Caco-2 (cell line): ENCODE measurements at regions not wholly inside any gene's neighbourhood (a gene's known extent, or its start where the extent isn't known, plus 50 kb on each side); places are given as distances from the start of the nearest gene placed in this dataset.

ENCODE experiments used
- BruUV-seq: library from RNA; stranded (reverse); fragments of 400-500 nt; replicated peaks from 2 replicates; lab custom pipeline; 2021; lab: Mats Ljungman, UMichigan
- CTCF ChIA-PET: fragments of 300-600 bp; sonication (Branson Sonifier 250); formaldehyde crosslinking; loops from one replicate; lab custom pipeline; 2022; ENCODE audit warnings: antibody characterized with exemption; lab: Charles Lee
- POLR2A ChIA-PET: fragments of 300-600 bp; sonication (Branson Sonifier 250); formaldehyde crosslinking; loops from one replicate; lab custom pipeline; 2022; ENCODE audit warnings: antibody characterized with exemption; lab: Charles Lee
- DNase-seq, 2 experiments: peaks; one replicate each; pipeline versions ENCODE4 v3.0.0 to v3.0.0-alpha.2; 2020 to 2022
- H3K27me3 ChIP-seq: replicated peaks from 2 replicates; pipeline ENCODE4 v1.6.0; 2011; ENCODE audit warnings: low read length; ENCODE audit not compliant: control insufficient read depth, insufficient read depth
- H3K36me3 ChIP-seq: 2 replicates; pipeline ENCODE4 v1.5.1; 2011; ENCODE audit warnings: low read length; ENCODE audit not compliant: control insufficient read depth, insufficient read depth
- H3K4me1 ChIP-seq: fragments of 250-450 bp; sonication (Bioruptor Pico); 2 replicates; pipeline ENCODE4 v1.5.1; 2020; ENCODE audit warnings: mild to moderate bottlenecking
- H3K4me3 ChIP-seq: 2 replicates; pipeline ENCODE4 v1.5.1; 2011; ENCODE audit warnings: low read depth, mild to moderate bottlenecking, control low read depth, low read length
- H3K9me3 ChIP-seq: fragments of 250-450 bp; sonication (Bioruptor Pico); 2 replicates; pipeline ENCODE4 v1.5.1; 2020; ENCODE audit warnings: mild to moderate bottlenecking, moderate library complexity
- H3K27ac Mint-ChIP-seq: one replicate; pipeline ENCODE4 v1.8.0; 2022; ENCODE audit warnings: mixed read lengths; ENCODE audit not compliant: unreplicated experiment
- H3K27me3 Mint-ChIP-seq: one replicate; pipeline ENCODE4 v1.8.0; 2022; ENCODE audit warnings: mixed read lengths; ENCODE audit not compliant: insufficient read depth, unreplicated experiment
- H3K36me3 Mint-ChIP-seq: one replicate; pipeline ENCODE4 v1.8.0; 2022; ENCODE audit warnings: mild to moderate bottlenecking, mixed read lengths; ENCODE audit not compliant: insufficient read depth, unreplicated experiment
- H3K4me1 Mint-ChIP-seq: one replicate; pipeline ENCODE4 v1.8.0; 2022; ENCODE audit warnings: low read depth, mixed read lengths; ENCODE audit not compliant: unreplicated experiment
- H3K4me3 Mint-ChIP-seq: one replicate; pipeline ENCODE4 v1.8.0; 2022; ENCODE audit warnings: mild to moderate bottlenecking, moderate library complexity, mixed read lengths; ENCODE audit not compliant: unreplicated experiment
- H3K9me3 Mint-ChIP-seq: one replicate; pipeline ENCODE4 v1.8.0; 2022; ENCODE audit warnings: mixed read lengths; ENCODE audit not compliant: unreplicated experiment
- intact Hi-C: fragments of 100-400 bp; cut with micrococcal nuclease; formaldehyde crosslinking; loops from one replicate; pipeline ENCODE4 v1.10.0; 2022; ENCODE audit not compliant: unreplicated experiment
- TF ChIP-seq, protein P1 (sequence below), 2 experiments: fragments of 200-600 bp in 1 of 2; IDR thresholded peaks; 1 replicate in 1 of 2; 2 replicates in 1 of 2; pipeline versions ENCODE4 v1.5.1 to v1.8.0; 2011 to 2022; ENCODE audit warnings: antibody characterized with exemption in 1 of 2, control low read depth in 1 of 2, inconsistent platforms in 1 of 2, low read depth in 1 of 2, low read length in 1 of 2, mild to moderate bottlenecking in 1 of 2, moderate library complexity in 1 of 2; ENCODE audit not compliant: insufficient read depth in 1 of 2, severe bottlenecking in 1 of 2, unreplicated experiment in 1 of 2

DNA sequence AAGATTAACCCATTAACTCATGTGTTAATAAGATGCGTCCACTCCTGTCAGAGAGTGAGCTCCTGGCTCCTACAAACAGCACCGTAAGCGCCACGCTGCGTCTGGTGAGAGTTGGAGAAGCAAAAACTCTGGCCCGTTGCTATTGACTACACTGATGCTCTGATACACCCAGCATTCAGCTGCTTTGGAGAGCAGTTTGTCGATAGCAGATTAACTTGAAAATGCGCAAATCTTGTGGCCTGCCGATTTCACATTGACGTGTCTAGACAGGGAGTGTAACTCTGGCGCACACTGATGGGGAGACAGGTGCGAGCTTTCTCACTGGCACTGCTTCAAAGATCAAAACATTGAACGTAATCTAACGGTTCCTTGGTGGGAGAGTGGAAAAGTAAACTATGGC, 151.7 kb upstream of the RPS6KA2 start:
- Histone ChIP-seq H3K36me3 (no peaks in the 10 kb centered on the region), H3K4me1 (no peaks in the 10 kb centered on the region), H3K27me3 (no peaks in the 10 kb centered on the region), H3K9me3 (no peaks in the 10 kb centered on the region), H3K4me3 (no peak overlapping the region)
- intact Hi-C loops = no loop called here
- peaks cover 7% of the 10 kb centered on the region for H3K4me1 Mint-ChIP-seq
- TF ChIP-seq, protein P1, sequence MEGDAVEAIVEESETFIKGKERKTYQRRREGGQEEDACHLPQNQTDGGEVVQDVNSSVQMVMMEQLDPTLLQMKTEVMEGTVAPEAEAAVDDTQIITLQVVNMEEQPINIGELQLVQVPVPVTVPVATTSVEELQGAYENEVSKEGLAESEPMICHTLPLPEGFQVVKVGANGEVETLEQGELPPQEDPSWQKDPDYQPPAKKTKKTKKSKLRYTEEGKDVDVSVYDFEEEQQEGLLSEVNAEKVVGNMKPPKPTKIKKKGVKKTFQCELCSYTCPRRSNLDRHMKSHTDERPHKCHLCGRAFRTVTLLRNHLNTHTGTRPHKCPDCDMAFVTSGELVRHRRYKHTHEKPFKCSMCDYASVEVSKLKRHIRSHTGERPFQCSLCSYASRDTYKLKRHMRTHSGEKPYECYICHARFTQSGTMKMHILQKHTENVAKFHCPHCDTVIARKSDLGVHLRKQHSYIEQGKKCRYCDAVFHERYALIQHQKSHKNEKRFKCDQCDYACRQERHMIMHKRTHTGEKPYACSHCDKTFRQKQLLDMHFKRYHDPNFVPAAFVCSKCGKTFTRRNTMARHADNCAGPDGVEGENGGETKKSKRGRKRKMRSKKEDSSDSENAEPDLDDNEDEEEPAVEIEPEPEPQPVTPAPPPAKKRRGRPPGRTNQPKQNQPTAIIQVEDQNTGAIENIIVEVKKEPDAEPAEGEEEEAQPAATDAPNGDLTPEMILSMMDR (IDR thresholded peaks at IDR 0.05; ENCODE audit: insufficient read depth in 1 of 2, low read depth in 1 of 2, low read length in 1 of 2, severe bottlenecking in 1 of 2, unreplicated experiment in 1 of 2) = no peak
- no peaks in the 10 kb centered on the region for H3K9me3 Mint-ChIP-seq
- H3K36me3 Mint-ChIP-seq = no peaks in the 10 kb centered on the region
- H3K4me3 Mint-ChIP-seq = no peak overlapping the region
- POLR2A ChIA-PET = no interaction called here
- BruUV-seq = no TSS peak
- DNase-seq = no peak
- CTCF ChIA-PET = no interaction called here
- peaks cover 20% of the 10 kb centered on the region for H3K27me3 Mint-ChIP-seq
- no peak overlapping the region for H3K27ac Mint-ChIP-seq

DNA sequence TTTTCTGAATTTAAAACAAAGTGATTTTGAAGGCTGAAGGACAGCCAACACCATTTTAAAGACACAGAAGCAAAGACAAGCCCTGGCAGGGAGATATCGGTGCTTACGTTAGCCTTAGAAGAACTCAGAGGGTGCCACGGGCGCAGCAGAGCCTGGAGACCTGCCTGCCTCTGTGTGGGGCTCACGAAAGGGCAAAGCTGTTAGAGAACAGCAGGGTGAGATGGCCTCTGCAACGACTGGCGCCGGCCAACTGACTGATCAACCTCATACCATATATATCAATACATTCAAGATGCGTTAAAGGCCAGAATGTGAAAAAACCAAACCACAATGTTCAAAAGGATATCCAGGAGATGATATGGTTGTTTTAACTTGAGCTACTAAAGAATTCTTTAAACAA, 151.0 kb upstream of the RPS6KA2 start:
- intact Hi-C loops = no loop called here
- Mint-ChIP-seq H3K27ac (no peak overlapping the region), H3K36me3 (no peaks in the 10 kb centered on the region), H3K9me3 (no peaks in the 10 kb centered on the region), H3K4me3 (no peak overlapping the region), H3K27me3 (peaks cover 27% of the 10 kb centered on the region), H3K4me1 (peaks cover 7% of the 10 kb centered on the region)
- no TSS peak for BruUV-seq
- CTCF ChIA-PET = no interaction called here
- H3K4me1 ChIP-seq = no peaks in the 10 kb centered on the region
- no peaks in the 10 kb centered on the region for H3K9me3 ChIP-seq
- no peak overlapping the region for H3K4me3 ChIP-seq
- H3K27me3 ChIP-seq = no peaks in the 10 kb centered on the region
- no peaks in the 10 kb centered on the region for H3K36me3 ChIP-seq
- TF ChIP-seq, protein P1 (IDR thresholded peaks at IDR 0.05; ENCODE audit: insufficient read depth in 1 of 2, low read depth in 1 of 2, low read length in 1 of 2, severe bottlenecking in 1 of 2, unreplicated experiment in 1 of 2) = no peak
- POLR2A ChIA-PET = no interaction called here
- no peak for DNase-seq

DNA sequence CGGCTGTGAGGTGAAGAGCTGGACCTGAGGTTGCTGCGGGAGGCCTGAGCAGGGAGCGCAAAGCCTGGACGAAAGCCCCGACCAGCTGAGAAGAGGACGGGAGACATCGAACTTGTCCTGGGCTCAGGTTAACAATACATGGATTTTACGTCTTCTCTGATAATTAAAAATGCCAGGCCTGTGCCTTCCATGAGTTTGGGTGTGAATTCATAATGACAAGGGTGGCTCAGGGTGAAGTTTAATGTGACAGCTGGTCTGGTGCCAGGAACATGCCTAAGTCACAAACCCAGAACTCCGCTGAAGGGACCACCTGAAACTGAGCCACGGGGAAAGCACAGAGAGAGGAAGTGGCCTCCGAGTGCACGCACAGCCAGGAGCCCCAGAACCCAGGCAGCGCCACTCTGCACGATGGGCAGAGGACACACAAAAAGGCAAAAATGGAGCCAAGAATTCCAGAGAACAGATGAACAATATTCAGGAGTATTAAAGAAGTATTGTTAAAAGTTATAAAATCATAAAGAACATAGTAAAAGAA, 150.1 kb upstream of the RPS6KA2 start:
- no peak overlapping the region for H3K27ac Mint-ChIP-seq
- H3K27me3 Mint-ChIP-seq = peaks cover 29% of the 10 kb centered on the region
- BruUV-seq = no TSS peak
- H3K4me3 ChIP-seq = no peak overlapping the region
- no peaks in the 10 kb centered on the region for H3K9me3 Mint-ChIP-seq
- intact Hi-C loops = no loop called here
- H3K4me1 ChIP-seq = no peaks in the 10 kb centered on the region
- no peaks in the 10 kb centered on the region for H3K27me3 ChIP-seq
- H3K4me3 Mint-ChIP-seq = no peak overlapping the region
- TF ChIP-seq, protein P1 (IDR thresholded peaks at IDR 0.05; ENCODE audit: insufficient read depth in 1 of 2, low read depth in 1 of 2, low read length in 1 of 2, severe bottlenecking in 1 of 2, unreplicated experiment in 1 of 2) = no peak
- ChIA-PET POLR2A (no interaction called here), CTCF (no interaction called here)
- no peak for DNase-seq
- H3K36me3 Mint-ChIP-seq = no peaks in the 10 kb centered on the region
- peaks cover 7% of the 10 kb centered on the region for H3K4me1 Mint-ChIP-seq
- no peaks in the 10 kb centered on the region for H3K36me3 ChIP-seq
- no peaks in the 10 kb centered on the region for H3K9me3 ChIP-seq
